ENCODE measurements at regions not wholly inside any gene's neighbourhood (a gene's known extent, or its start where the extent isn't known, plus 50 kb on each side); places are given as distances from the start of the nearest gene placed in this dataset.

GRCh38 chr4:16384576-16384975 is 158.3 kb upstream of the TAPT1 start:
- Histone ChIP-seq H3K4me1 (no peaks in the 10 kb centered on the region), H3K36me3 (no peaks in the 10 kb centered on the region), H3K4me3 (replicated peaks in 1 of 3) (no peak overlapping the region), H3K27ac (no peak overlapping the region), H3K9me3 (no peaks in the 10 kb centered on the region), H3K27me3 (no peaks in the 10 kb centered on the region)
- WGBS, 2 donors = 55% methylated on average over 6 of the region's 6 CpGs
- TF ChIP-seq CTCF (IDR thresholded peaks at IDR 0.05) (no peak), POLR2A (IDR thresholded peaks at IDR 0.05) (no peak)
- intact Hi-C loops (cut with DNase I) = no loop called here
- DNase-seq = no peak

DNA sequence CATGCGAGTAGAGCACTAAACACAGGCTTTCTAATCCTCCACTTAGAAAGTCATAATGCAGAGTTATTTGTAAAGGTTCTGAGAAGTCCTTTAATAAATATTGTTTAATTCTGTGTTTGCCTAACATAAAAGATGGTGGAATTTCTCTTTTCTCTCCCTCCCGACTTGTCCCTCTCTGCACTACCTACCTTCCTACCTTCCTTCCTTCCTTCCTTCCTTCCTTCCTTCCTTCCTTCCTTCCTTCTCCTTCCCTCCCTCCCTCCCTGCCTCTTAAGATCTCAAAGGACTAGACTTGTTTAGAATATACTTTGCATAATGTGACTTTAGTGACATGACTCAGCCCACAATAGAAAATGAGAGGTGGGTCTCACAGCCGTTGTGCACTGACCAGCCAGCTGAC is 156.3 kb upstream of the TAPT1 start:
- WGBS, 2 donors = 84 to 88% methylated on average over 3 of the region's 3 CpGs
- no peak for DNase-seq
- no peaks in the 10 kb centered on the region for H3K9me3 ChIP-seq
- H3K4me3 ChIP-seq (replicated peaks in 1 of 3) = no peak overlapping the region
- no peaks in the 10 kb centered on the region for H3K4me1 ChIP-seq
- no peak for TF ChIP-seq POLR2A (IDR thresholded peaks at IDR 0.05)
- no peak for TF ChIP-seq CTCF (IDR thresholded peaks at IDR 0.05)
- H3K27me3 ChIP-seq = no peaks in the 10 kb centered on the region
- H3K36me3 ChIP-seq = no peaks in the 10 kb centered on the region
- H3K27ac ChIP-seq = no peak overlapping the region
- intact Hi-C loops (cut with DNase I) = no loop called here

DNA sequence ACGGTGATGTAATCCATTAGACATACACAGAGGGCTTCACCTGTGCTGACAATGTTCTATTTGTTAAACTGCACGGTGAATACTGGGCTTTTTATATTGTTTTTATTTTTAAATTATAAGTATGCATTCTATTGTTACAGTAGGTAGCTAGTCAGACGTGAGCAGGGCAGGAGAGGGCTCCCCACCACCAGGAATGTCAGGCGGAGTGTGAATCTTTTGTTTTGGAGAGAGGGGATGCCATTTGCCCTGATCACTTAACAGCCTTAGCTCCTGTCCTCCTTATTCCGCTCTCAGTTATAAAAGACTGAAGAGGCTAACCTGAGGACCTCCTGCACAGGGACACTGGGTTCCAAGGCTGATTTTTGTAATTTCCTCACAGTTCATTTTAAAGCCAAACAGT is 151.6 kb upstream of the TAPT1 start:
- DNase-seq = no peak
- H3K36me3 ChIP-seq = no peaks in the 10 kb centered on the region
- no peaks in the 10 kb centered on the region for H3K4me1 ChIP-seq
- H3K27me3 ChIP-seq = no peaks in the 10 kb centered on the region
- WGBS, 2 donors = 77 to 88% methylated on average over 5 of the region's 5 CpGs
- no peak overlapping the region for H3K27ac ChIP-seq
- no peaks in the 10 kb centered on the region for H3K9me3 ChIP-seq
- TF ChIP-seq CTCF (IDR thresholded peaks at IDR 0.05) (no peak), POLR2A (IDR thresholded peaks at IDR 0.05) (no peak)
- intact Hi-C loops (cut with DNase I) = no loop called here
- no peak overlapping the region for H3K4me3 ChIP-seq (replicated peaks in 1 of 3)

GRCh38 chr4:16365036-16365569 is 138.8 kb upstream of the TAPT1 start:
- Histone ChIP-seq H3K4me3 (replicated peaks in 1 of 3) (no peak overlapping the region), H3K27me3 (no peaks in the 10 kb centered on the region), H3K4me1 (no peaks in the 10 kb centered on the region), H3K27ac (no peak overlapping the region), H3K9me3 (no peaks in the 10 kb centered on the region), H3K36me3 (no peaks in the 10 kb centered on the region)
- TF ChIP-seq CTCF (IDR thresholded peaks at IDR 0.05) = no peak
- no peak for TF ChIP-seq POLR2A (IDR thresholded peaks at IDR 0.05)
- intact Hi-C loops (cut with DNase I) = no loop called here
- 57 to 65% methylated on average over 5 of the region's 5 CpGs for WGBS, 2 donors
- no peak for DNase-seq

- intact Hi-C loops (cut with DNase I) = no loop called here
- H3K4me3 ChIP-seq (replicated peaks in 1 of 3) = no peak overlapping the region
- H3K4me1 ChIP-seq = no peaks in the 10 kb centered on the region
- TF ChIP-seq CTCF (IDR thresholded peaks at IDR 0.05) (no peak), POLR2A (IDR thresholded peaks at IDR 0.05) (no peak)
- no peaks in the 10 kb centered on the region for H3K27me3 ChIP-seq
- WGBS, 2 donors = 91% methylated on average over 36 of the region's 36 CpGs
- no peak overlapping the region for H3K27ac ChIP-seq
- DNase-seq = no peak
- H3K9me3 ChIP-seq = no peaks in the 10 kb centered on the region
- H3K36me3 ChIP-seq = no peaks in the 10 kb centered on the region
These were observed 134.5 kb upstream of the TAPT1 start for GRCh38 chr4:16360694-16361262.

Measured in thyroid gland (tissue), 4 donors.